Stimulated activated CD4-positive, alpha-beta T cell treated with anti-CD3 and anti-CD28 coated beads, Interleukin-4, amount 100 ng/mL, for 4 hours (primary cell): ENCODE measurements at regions not wholly inside any gene's neighbourhood (a gene's known extent, or its start where the extent isn't known, plus 50 kb on each side); places are given as distances from the start of the nearest gene placed in this dataset.

ENCODE experiments used
- DNase-seq, 2 experiments: peaks; one replicate each; pipeline ENCODE4 v3.0.0-alpha.2; 2020

DNA sequence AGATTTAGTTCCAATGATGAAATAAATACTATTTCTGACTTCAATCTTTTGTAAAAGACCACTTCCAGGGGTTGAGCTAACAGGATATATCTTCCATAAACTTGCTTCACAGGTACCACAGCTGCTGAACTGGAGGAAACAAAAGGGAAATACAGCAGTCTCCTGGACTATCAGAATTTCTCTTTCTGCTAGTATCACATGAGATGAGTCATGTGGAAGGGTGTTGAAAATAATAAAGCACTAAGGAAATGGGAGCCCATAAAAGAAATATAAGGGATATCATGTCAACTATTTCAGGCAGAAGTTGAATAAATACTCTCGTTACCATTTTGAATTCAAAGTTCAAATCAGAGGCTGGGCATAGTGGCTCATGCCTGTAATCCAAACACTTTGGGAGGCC is 250.3 kb upstream of the NFE2L3 start:
- DNase-seq = no peak

DNA sequence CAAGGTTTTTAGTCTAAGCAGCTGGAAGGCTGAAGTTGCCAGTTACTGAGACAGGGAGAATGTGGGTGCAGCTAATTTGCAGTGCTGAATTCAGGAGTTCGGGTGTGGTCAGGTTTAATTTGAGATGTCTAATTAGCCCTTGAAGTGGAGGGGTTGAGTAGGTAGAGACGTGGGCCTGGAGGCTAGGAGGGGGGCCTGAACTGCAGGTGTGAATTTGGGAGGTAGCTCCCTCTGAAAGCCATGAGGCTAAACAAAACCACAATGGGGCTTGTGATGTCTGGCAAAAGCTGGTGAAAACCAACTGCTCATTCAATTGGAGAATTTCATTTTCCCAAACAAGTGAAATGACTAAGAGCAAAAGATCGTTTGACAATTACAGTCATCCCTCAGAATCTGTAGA is 246.0 kb upstream of the NFE2L3 start:
- DNase-seq = no peak

GRCh38 chr7:25906760-25907159 is 245.2 kb upstream of the NFE2L3 start:
- DNase-seq = no peak

DNA sequence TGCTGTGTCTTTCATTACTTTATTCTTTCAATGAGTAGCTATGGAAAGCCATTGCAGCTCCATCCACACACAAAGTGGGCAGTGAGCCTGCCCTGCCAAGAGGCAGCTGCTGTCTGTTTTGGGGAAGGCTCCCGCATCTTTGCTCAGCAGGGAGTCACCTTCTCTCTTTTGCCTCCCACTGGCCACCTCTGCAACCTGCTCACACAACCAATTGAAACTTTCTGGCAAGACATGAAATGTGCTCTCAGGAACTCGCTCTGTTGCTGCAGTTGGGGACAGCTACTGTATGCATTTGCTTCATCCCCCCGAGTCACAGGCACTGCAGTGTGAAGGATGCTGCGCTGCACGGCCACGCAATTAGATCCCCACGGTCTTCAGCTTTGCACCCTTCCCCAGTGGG is 244.8 kb upstream of the NFE2L3 start:
- DNase-seq = no peak

- DNase-seq = no peak
These were observed 244.3 kb upstream of the NFE2L3 start for GRCh38 chr7:25907731-25908130.

DNA sequence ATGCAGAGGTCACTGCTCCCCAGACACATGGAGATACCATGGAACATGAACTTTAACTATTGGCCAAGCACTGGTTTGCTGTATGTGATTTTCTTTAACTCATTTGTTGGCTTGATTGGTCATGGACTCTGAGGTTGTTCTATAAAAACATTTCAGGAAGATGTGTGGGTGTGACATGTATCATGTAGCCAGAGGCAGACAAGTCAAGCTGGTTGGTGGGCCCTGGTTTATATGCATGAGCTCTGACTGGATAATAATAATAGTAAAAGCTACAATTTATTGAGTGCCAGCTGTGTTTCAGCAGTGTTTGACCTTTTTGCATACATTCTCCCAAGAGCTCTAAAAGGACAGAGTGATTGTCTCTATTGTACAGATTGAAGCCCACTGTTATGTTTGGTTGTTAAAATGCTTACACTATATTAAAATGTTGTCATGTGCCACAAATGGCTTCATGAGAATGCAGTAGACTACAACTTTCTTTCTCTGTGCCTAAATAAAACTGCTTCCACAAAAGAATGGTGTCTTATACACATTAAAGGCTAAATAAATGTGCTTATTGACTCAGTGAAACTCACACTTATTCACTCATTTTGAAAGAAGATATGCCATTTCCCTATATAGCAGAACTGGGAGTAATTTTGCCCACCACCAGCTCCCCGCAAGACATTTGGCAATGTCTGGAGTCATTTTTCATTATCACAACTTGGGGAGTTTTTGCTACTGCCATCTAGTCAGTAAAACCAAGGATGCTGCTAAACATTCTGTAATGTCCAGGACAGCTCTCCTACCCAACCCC is 243.6 kb upstream of the NFE2L3 start:
- DNase-seq = no peak

- no peak for DNase-seq
These were observed 240.0 kb upstream of the NFE2L3 start for GRCh38 chr7:25911738-25912607.

DNA sequence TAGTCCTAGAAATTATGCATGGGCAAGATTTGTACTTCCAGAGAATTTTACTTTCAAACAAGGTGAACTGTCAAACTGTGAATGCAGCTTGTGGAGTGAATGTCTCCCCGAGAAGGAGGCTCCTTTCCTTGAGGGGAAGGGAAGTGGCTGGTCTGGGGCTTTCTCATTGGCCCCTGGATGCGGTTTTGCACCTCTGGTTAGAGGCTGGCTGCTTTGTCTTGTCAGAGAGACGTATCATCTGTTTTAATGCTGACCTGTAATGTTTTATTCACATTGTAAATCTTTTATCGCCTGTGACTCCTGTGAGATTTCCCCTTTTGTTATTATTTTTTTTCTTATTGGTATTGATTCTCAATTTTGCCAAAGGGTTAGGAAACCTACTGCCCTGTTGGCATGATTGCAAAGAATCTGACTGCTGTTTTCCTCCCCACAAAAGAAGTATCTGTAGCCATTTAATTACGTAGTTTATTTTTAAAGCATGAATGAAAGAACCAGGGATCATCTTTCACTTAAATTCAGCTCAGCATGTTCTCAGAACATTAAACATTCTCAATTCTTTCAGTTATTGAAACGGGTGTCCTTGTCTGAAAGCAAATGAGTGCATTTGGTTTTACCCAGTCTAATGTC is 238.3 kb upstream of the NFE2L3 start:
- no peak for DNase-seq

- DNase-seq = no peak
These were observed 233.3 kb upstream of the NFE2L3 start for GRCh38 chr7:25918731-25919130.

GRCh38 chr7:25922296-25922695 is 229.7 kb upstream of the NFE2L3 start:
- no peak for DNase-seq

DNA sequence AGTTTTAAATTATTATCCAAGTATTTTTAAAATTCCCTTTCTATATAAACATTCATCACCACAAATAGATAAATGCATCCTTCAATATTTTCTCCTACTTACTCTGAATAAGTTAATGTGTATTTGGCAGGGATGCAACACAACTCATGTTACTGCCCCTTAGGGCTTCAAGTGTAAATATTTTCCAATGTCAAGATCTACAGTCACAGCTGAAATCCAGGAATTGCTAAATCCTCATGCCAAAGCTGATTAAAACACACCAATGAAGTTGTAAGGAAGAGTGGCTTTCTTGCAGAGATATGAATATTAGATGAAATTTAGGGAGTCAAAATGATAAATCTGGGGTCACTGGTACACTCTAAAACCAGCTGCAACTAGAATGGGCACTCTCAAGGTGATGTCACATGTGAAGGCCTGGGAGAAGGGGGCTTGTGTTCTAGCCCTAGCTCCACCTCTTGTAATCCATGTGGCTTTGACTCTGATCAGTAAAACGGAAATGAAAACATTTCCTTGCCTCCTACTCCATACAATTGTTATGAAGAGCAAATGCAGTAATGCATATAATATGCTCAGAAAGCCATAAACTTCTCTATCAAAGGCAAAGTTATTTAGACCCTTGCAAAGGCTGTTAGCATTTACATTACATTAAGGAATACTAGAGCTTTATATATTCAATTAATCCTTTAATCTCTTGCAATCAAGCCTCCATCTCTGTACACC is 228.1 kb upstream of the NFE2L3 start:
- no peak for DNase-seq

DNA sequence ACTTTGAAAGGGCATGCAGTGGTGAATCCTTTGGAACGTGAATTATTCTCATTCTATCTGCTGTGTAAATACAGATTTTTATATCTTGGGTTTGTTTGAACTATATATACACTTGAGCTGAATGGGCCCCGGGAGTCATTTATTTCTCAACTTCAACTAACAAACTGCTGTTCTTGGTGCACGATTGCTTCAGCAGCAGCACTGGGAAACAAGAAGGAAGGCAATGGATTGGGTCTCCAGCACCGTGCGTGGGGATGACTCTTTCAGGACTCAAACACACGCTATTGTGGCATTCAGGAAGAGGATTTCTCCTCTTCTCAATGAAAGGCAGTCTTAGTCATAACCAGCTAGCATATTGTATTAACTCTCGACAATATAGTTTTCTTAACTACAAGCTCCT is 226.0 kb upstream of the NFE2L3 start:
- no peak for DNase-seq

DNA sequence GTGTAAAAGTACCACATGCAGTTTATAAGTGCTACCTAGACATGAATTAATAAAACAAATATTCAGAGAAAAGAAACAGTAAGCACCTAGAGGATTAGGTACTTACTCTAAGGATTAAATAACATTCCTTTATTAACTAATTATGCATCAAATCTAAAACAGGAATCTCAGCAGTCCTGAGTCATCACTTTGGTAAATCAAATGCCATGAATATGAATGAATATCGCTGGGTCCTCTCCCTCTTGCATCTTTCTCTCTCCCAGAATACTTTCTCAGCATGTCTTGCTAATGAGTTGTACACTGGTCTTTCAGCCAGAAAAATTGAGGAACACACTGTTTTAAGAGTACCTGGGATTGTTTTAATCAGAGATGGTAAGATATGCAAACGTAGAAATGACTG is 225.5 kb upstream of the NFE2L3 start:
- DNase-seq = no peak

DNA sequence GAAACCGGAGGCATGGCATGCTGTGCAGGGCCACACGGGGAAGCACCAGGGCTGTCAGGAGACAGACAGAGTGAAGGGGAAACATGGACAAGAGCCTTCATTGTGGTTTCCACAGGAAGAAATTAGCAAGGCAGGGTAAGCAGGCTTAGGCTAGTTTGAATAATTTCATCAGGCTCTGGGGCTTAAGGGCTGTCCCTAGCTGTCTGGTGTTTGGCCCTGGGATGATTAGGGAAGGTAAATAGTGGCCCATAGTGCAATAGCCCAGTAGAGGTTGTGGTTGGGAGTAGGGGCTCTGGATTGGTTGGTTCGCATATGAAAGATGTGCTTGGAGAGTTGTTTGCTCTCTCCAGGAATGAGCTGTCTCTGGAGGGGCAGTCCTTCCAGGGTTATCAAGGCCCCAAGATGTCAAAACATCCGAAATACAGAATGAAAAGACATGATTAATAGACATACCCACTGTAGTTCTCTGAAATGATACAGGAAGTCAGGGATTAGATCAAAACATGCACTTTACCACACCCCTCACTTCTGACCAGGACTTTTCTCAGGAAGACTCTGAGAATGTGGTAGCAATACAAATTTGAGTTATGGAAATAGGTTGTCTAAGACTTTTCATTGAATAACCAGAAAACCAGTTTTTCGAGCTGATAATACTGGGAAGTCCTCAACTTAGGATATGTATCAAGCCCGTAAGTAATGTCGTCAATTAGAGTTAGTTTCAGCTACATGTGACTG is 224.9 kb upstream of the NFE2L3 start:
- DNase-seq = no peak

DNA sequence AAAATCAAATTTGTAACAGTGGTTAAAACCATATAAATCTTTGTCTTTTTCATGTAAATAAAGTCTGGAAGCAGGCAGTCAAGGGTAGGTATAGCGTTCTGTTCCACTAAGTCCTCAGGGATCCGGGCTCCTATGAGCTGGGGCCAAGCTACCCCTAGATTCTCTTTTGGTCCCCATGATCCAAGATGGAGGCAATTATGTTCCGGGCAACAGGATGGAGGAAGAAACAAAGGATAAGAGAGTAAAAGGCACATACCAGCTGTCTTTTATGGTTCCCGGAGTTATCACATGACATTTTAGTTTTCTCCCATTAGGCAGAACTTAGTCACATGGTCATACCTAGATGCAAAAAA is 224.4 kb upstream of the NFE2L3 start:
- no peak for DNase-seq

DNA sequence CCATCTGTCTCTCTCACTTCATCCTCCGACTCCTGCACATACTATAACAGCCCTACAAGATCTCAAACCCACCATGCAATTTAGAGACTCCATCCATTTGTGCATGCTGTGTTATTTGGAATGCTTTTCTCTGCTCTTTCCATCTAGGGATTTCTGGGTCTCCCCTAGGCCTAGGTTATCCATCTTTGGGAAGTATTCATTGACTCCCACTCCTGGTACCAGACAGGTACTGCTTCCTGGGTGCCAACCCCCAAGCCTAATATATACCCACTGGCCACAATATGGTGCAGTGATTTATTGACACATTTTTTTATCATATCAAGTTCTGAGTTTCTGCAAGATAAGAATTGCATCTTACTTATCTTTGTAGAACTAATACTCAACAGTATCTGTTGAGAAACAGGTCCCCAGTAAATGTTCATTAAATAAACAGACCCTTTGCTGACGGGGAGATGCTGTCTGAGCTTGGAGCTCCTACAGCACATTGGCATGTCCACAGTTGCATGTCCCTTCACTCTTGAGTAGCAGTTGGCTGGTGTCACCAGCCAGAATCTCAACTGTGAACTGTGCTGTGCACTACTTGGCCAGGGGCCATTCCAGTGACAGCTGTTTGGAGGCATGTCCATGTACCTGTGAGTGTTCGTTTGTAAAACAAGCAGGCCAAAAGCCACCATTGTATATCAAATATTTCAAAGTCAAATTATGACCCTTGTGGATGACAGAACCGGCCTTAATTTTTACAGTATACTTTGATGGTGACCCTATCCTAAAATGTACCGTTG is 223.3 kb upstream of the NFE2L3 start:
- DNase-seq = no peak

DNA sequence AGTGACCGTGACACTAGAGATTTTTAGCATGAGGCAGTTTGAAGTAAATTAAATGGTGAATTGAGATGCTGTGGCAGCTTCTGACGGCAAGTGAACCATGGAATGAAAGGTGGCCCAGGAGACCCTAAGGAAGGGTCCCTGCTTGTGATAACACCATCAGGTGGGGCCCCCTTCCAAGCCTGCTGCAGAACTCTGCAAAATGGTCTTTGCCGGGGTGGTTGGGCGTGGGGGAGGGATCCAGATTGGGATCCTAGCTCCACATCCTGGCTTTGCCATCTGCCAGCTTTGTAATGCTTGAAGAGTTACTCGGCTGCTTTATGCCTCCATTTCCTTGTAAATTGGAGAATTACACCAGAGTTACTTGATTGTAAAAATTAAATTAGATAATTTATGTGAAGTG is 222.6 kb upstream of the NFE2L3 start:
- DNase-seq = no peak

- DNase-seq = no peak
These were observed 221.4 kb upstream of the NFE2L3 start for GRCh38 chr7:25930492-25931048.

DNA sequence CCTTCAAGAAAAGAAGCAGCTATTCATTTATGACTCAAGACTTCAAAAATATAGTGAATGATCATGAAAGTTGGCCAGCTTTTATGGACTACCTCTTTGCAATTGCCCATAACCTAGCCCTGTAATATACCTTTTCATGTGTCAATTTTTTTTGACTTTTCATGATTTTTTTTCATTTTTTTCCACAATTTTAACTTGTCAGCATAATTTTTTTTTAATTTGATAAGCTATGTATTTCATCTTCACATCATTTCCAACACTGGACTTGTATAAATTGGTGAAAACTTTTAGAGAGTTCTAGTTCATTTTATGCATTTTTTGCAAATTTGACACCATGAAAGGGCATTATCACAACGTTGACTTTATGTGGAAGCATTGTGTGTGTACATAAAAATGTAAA is 220.8 kb upstream of the NFE2L3 start:
- DNase-seq = no peak

- no peak for DNase-seq
These were observed 218.1 kb upstream of the NFE2L3 start for GRCh38 chr7:25933921-25934320.
